NCI-H1417 treated with DMSO at 0.1 percent for 48 hours (cell line): ENCODE measurements at regions not wholly inside any gene's neighbourhood (a gene's known extent, or its start where the extent isn't known, plus 50 kb on each side); places are given as distances from the start of the nearest gene placed in this dataset.

Experiments used
- DNase-seq: peaks from one replicate; lab custom pipeline; 2025; lab: John Stamatoyannopoulos, UW

- no peak for DNase-seq
Observed at GRCh38 chr14:22097586-22098292, 424.1 kb upstream of the OR4E1 start.

GRCh38 chr14:22097072-22097471 lies 423.5 kb upstream of the OR4E1 start:
- DNase-seq = no peak

GRCh38 chr14:22096514-22096895 lies 422.9 kb upstream of the OR4E1 start:
- DNase-seq = no peak

GRCh38 chr14:22095860-22096513 lies 422.4 kb upstream of the OR4E1 start:
- no peak for DNase-seq

- no peak for DNase-seq
Observed at GRCh38 chr14:22089940-22090339, 416.3 kb upstream of the OR4E1 start.

- DNase-seq = no peak
Observed at GRCh38 chr14:22088614-22089342, 415.2 kb upstream of the OR4E1 start.

GRCh38 chr14:22086131-22086530 lies 412.5 kb upstream of the OR4E1 start:
- DNase-seq = no peak

GRCh38 chr14:22084393-22085281 lies 411.0 kb upstream of the OR4E1 start:
- no peak for DNase-seq

GRCh38 chr14:22081337-22081736 lies 407.7 kb upstream of the OR4E1 start:
- no peak for DNase-seq

GRCh38 chr14:22079766-22080165 lies 406.1 kb upstream of the OR4E1 start:
- DNase-seq = no peak

GRCh38 chr14:22073801-22074200 lies 400.2 kb upstream of the OR4E1 start:
- no peak for DNase-seq

GRCh38 chr14:22071006-22071405 lies 397.4 kb upstream of the OR4E1 start:
- DNase-seq = no peak

GRCh38 chr14:22070119-22070982 lies 396.7 kb upstream of the OR4E1 start:
- DNase-seq = no peak

GRCh38 chr14:22065347-22065746 lies 391.7 kb upstream of the OR4E1 start:
- no peak for DNase-seq

- DNase-seq = no peak
Observed at GRCh38 chr14:22059201-22059600, 385.6 kb upstream of the OR4E1 start.

GRCh38 chr14:22052795-22053194 lies 379.2 kb upstream of the OR4E1 start:
- no peak for DNase-seq

GRCh38 chr14:22047115-22047514 lies 373.5 kb upstream of the OR4E1 start:
- DNase-seq = no peak

GRCh38 chr14:22046063-22046462 lies 372.4 kb upstream of the OR4E1 start:
- DNase-seq = no peak

GRCh38 chr14:22044193-22044592 lies 370.6 kb upstream of the OR4E1 start:
- no peak for DNase-seq

- DNase-seq = no peak
Observed at GRCh38 chr14:22040781-22041125, 367.1 kb upstream of the OR4E1 start.
